HEK293 (cell line): ENCODE measurements at regions not wholly inside any gene's neighbourhood (a gene's known extent, or its start where the extent isn't known, plus 50 kb on each side); places are given as distances from the start of the nearest gene placed in this dataset.

ENCODE experiments used
- KLF9 ChIP-seq: fragments of 450-650 bp; formaldehyde crosslinking; IDR thresholded peaks from 2 replicates; pipeline ENCODE4 v1.5.1; 2016; ENCODE audit warnings: missing biosample characterization, missing genetic modification characterization, low read depth
- REST ChIP-seq: fragments of 450-650 bp; formaldehyde crosslinking; IDR thresholded peaks from 2 replicates; pipeline ENCODE4 v1.5.1; 2016; ENCODE audit warnings: missing biosample characterization, missing genetic modification characterization
- YY1 ChIP-seq: fragments of 450-650 bp; formaldehyde crosslinking; IDR thresholded peaks from 2 replicates; pipeline ENCODE4 v1.5.1; 2018; ENCODE audit warnings: missing biosample characterization, missing genetic modification characterization
- ZBTB20 ChIP-seq: fragments of 450-650 bp; formaldehyde crosslinking; IDR thresholded peaks from 2 replicates; pipeline ENCODE4 v1.5.1; 2016; ENCODE audit warnings: missing biosample characterization, missing genetic modification characterization
- TF ChIP-seq, protein P1 (sequence below): fragments of 450-650 bp; formaldehyde crosslinking; IDR thresholded peaks from 2 replicates; pipeline ENCODE4 v1.5.1; 2016; ENCODE audit warnings: missing biosample characterization, missing genetic modification characterization

DNA sequence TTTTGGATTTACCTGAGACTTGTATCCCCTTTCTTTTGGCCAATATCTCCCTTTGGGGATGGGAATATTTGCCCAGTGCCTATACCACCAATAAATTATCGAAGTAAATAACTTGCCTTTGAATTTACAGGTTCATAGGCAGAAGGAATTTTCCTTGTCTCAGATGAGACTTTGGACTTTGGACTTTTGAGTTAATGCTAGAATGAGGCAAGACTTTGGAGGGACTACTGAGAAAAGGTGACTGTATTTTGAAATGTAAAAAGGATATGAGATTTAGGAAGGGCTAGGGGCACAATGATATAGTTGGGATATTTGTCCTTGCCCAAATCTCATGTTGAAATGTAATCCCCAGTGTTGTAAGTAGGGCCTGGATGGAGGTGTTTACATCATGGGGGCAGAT is 384.5 kb upstream of the GHITM start:
- TF ChIP-seq, protein P1, sequence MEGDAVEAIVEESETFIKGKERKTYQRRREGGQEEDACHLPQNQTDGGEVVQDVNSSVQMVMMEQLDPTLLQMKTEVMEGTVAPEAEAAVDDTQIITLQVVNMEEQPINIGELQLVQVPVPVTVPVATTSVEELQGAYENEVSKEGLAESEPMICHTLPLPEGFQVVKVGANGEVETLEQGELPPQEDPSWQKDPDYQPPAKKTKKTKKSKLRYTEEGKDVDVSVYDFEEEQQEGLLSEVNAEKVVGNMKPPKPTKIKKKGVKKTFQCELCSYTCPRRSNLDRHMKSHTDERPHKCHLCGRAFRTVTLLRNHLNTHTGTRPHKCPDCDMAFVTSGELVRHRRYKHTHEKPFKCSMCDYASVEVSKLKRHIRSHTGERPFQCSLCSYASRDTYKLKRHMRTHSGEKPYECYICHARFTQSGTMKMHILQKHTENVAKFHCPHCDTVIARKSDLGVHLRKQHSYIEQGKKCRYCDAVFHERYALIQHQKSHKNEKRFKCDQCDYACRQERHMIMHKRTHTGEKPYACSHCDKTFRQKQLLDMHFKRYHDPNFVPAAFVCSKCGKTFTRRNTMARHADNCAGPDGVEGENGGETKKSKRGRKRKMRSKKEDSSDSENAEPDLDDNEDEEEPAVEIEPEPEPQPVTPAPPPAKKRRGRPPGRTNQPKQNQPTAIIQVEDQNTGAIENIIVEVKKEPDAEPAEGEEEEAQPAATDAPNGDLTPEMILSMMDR (tag by site-specific recombination) = no peak
- TF ChIP-seq REST (no peak), KLF9 (no peak), ZBTB20 (tag by site-specific recombination) (no peak), YY1 (tag by site-specific recombination) (no peak)
